ENCODE measurements at regions not wholly inside any gene's neighbourhood (a gene's known extent, or its start where the extent isn't known, plus 50 kb on each side); places are given as distances from the start of the nearest gene placed in this dataset.

GRCh38 chr20:40960101-40960500 is 68.5 kb upstream of the TOP1 start:
- ChIA-PET CTCF (no interaction called here), POLR2A (no interaction called here)
- no peak for TF ChIP-seq SP1 (IDR thresholded peaks at IDR 0.05)
- TF ChIP-seq CTBP1 (IDR thresholded peaks at IDR 0.05; ENCODE audit: borderline replicate concordance): no peak
- no peak for TF ChIP-seq ARNT (IDR thresholded peaks at IDR 0.05)
- TF ChIP-seq LEF1 (IDR thresholded peaks at IDR 0.05; ENCODE audit: borderline replicate concordance): no peak
- no peak for TF ChIP-seq SUZ12 (IDR thresholded peaks at IDR 0.05)
- TF ChIP-seq FOXM1 (IDR thresholded peaks at IDR 0.05; ENCODE audit: borderline replicate concordance): no peak
- TF ChIP-seq L3MBTL2 (conservative IDR thresholded peaks at IDR 0.05): no peak
- no peak for DNase-seq (ENCODE audit: extremely low spot score)

GRCh38 chr20:40960521-40960956 is 68.1 kb upstream of the TOP1 start:
- DNase-seq (ENCODE audit: extremely low spot score): no peak
- CTCF ChIA-PET: no interaction called here
- no peak for TF ChIP-seq LEF1 (IDR thresholded peaks at IDR 0.05; ENCODE audit: borderline replicate concordance)
- TF ChIP-seq ELF4 (IDR thresholded peaks at IDR 0.05): no peak
- no peak for TF ChIP-seq FOXA1 (IDR thresholded peaks at IDR 0.05)
- TF ChIP-seq NFRKB (IDR thresholded peaks at IDR 0.05): no peak
- TF ChIP-seq TARDBP (IDR thresholded peaks at IDR 0.05): no peak
- no peak for TF ChIP-seq SUZ12 (IDR thresholded peaks at IDR 0.05)
- TF ChIP-seq, protein P1, sequence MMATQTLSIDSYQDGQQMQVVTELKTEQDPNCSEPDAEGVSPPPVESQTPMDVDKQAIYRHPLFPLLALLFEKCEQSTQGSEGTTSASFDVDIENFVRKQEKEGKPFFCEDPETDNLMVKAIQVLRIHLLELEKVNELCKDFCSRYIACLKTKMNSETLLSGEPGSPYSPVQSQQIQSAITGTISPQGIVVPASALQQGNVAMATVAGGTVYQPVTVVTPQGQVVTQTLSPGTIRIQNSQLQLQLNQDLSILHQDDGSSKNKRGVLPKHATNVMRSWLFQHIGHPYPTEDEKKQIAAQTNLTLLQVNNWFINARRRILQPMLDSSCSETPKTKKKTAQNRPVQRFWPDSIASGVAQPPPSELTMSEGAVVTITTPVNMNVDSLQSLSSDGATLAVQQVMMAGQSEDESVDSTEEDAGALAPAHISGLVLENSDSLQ (IDR thresholded peaks at IDR 0.05): no peak
- TF ChIP-seq FOXK2 (IDR thresholded peaks at IDR 0.05): no peak
- TF ChIP-seq L3MBTL2 (conservative IDR thresholded peaks at IDR 0.05): no peak
- no peak for TF ChIP-seq SP1 (IDR thresholded peaks at IDR 0.05)
- POLR2A ChIA-PET: no interaction called here

- DNase-seq (ENCODE audit: extremely low spot score): no peak
- CTCF ChIA-PET: no interaction called here
- POLR2A ChIA-PET: no interaction called here
Measured at GRCh38 chr20:40961176-40961575, 67.4 kb upstream of the TOP1 start.

GRCh38 chr20:40961686-40962640 is 66.7 kb upstream of the TOP1 start:
- DNase-seq (ENCODE audit: extremely low spot score): no peak
- CTCF ChIA-PET: interaction anchor here (0.6 to 1.5 kb wide), 9 partner anchors 26 to 1697 kb away, joined by 3 to 10 read pairs (median 3); partner anchors contain the start of gene ZHX3
- TF ChIP-seq LEF1 (IDR thresholded peaks at IDR 0.05; ENCODE audit: borderline replicate concordance) (no peak), ZNF384 (IDR thresholded peaks at IDR 0.05) (no peak), NFRKB (IDR thresholded peaks at IDR 0.05) (no peak), SP1 (IDR thresholded peaks at IDR 0.05) (no peak), L3MBTL2 (conservative IDR thresholded peaks at IDR 0.05) (no peak), TARDBP (IDR thresholded peaks at IDR 0.05) (no peak)
- POLR2A ChIA-PET: interaction anchor here (0.9 kb wide), 1 partner anchor 28 kb away, joined by 3 read pairs; no protein-coding TSS in a partner anchor

More at GRCh38 chr20:40961176-40961575, 67.4 kb upstream of the TOP1 start:
- TF ChIP-seq SUZ12 (IDR thresholded peaks at IDR 0.05) (no peak), HDGF (IDR thresholded peaks at IDR 0.05; ENCODE audit: borderline replicate concordance) (no peak), BHLHE40 (IDR thresholded peaks at IDR 0.05; ENCODE audit: borderline replicate concordance) (no peak), NFRKB (IDR thresholded peaks at IDR 0.05) (no peak), ARNT (IDR thresholded peaks at IDR 0.05) (no peak), TARDBP (IDR thresholded peaks at IDR 0.05) (no peak), ELF4 (IDR thresholded peaks at IDR 0.05) (no peak), SP1 (IDR thresholded peaks at IDR 0.05) (no peak), FOXK2 (IDR thresholded peaks at IDR 0.05) (no peak), CTBP1 (IDR thresholded peaks at IDR 0.05; ENCODE audit: borderline replicate concordance) (no peak), L3MBTL2 (conservative IDR thresholded peaks at IDR 0.05) (no peak), FOXM1 (IDR thresholded peaks at IDR 0.05; ENCODE audit: borderline replicate concordance) (no peak), FOXA1 (IDR thresholded peaks at IDR 0.05) (no peak), ZNF384 (IDR thresholded peaks at IDR 0.05) (no peak), LEF1 (IDR thresholded peaks at IDR 0.05; ENCODE audit: borderline replicate concordance) (no peak)
- TF ChIP-seq, protein P1 (IDR thresholded peaks at IDR 0.05): no peak

DNA sequence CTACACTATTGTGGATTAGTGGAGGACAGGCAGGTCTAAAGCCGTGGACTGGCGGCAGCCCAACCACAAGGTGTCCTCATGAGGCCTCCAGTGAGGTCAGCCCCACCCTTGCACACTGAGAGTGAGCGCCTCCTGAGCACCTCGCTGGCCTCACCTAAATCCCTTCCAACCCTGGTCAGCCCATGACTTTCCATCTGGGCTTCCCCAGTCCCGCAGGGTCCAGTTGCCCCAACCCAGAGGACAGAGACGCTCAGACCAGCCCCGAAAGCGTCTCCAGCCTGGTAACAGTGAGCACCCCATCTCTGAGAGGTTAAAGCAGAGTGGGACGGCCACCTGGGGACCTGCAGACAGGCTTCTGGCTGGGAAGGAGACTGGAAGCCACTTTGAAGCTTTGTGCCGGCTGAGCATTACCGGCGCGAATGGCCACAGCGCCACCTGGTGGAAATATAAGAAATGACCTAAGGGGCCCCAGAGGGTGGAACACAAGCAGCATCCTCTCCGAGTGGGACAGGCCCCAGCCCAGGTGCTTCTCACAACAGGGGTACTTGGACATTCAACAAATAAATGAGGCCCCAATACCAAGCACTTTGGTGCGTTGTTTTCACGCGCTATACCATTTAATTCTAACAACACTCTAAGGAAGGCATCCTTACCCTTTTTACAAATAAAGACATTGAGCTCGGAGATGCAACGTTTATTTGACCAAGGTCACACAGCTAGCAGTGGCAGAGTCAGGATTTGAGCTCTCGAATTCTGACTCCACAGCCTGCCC is 65.7 kb upstream of the TOP1 start:
- POLR2A ChIA-PET: interaction anchor here (0.9 kb wide), 2 partner anchors 10 to 28 kb away, joined by 3 read pairs; no protein-coding TSS in a partner anchor
- no peak for TF ChIP-seq CTBP1 (IDR thresholded peaks at IDR 0.05; ENCODE audit: borderline replicate concordance)
- TF ChIP-seq, protein P1 (IDR thresholded peaks at IDR 0.05): no peak
- TF ChIP-seq TARDBP (IDR thresholded peaks at IDR 0.05): no peak
- no peak for TF ChIP-seq SUZ12 (IDR thresholded peaks at IDR 0.05)
- DNase-seq (ENCODE audit: extremely low spot score): peak; percentile 81
- CTCF ChIA-PET: interaction anchor here (0.6 to 1.5 kb wide), 17 partner anchors 10 to 1698 kb away, joined by 3 to 10 read pairs (median 3); partner anchors contain the start of gene ZHX3

DNA sequence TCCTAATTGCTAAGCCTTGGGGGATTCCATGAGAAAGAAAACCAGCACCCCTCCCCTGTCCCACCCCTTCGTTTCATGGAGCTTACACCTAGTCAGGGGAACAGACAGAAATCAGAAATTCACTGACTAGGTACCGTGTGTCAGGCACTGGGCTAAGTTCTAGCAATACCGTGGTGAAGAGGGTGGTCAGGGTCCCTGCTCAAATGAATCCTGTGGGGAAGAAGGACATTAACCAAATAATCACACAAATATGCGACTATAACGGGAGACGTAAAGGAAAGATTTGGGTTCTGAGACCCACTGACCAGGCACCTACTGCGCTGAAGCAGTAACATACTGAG is 65.1 kb upstream of the TOP1 start:
- CTCF ChIA-PET: interaction anchor here (0.6 to 1.5 kb wide), 15 partner anchors 11 to 1699 kb away, joined by 3 to 10 read pairs (median 4); partner anchors contain the start of gene ZHX3
- POLR2A ChIA-PET: interaction anchor here (0.9 kb wide), 2 partner anchors 10 to 27 kb away, joined by 3 read pairs; no protein-coding TSS in a partner anchor
- no peak for TF ChIP-seq SUZ12 (IDR thresholded peaks at IDR 0.05)
- no peak for TF ChIP-seq TARDBP (IDR thresholded peaks at IDR 0.05)
- no peak for TF ChIP-seq HDGF (IDR thresholded peaks at IDR 0.05; ENCODE audit: borderline replicate concordance)
- TF ChIP-seq, protein P1 (IDR thresholded peaks at IDR 0.05): no peak
- TF ChIP-seq ARNT (IDR thresholded peaks at IDR 0.05): no peak
- no peak for TF ChIP-seq SP1 (IDR thresholded peaks at IDR 0.05)
- TF ChIP-seq FOXM1 (IDR thresholded peaks at IDR 0.05; ENCODE audit: borderline replicate concordance): no peak
- DNase-seq (ENCODE audit: extremely low spot score): no peak
